ENCODE measurements at regions not wholly inside any gene's neighbourhood (a gene's known extent, or its start where the extent isn't known, plus 50 kb on each side); places are given as distances from the start of the nearest gene placed in this dataset.

- Histone ChIP-seq H3K27me3 (ENCODE audit: control insufficient read depth in 3 of 3, insufficient read depth in 3 of 3, low read depth in 1 of 3, low read length in 3 of 3) (no peaks in the 10 kb centered on the region), H3K18ac (ENCODE audit: low read length) (no peak overlapping the region), H4K91ac (ENCODE audit: low read depth, low read length, poor library complexity) (no peak overlapping the region), H3K9ac (ENCODE audit: low read depth, low read length, poor library complexity) (no peak overlapping the region), H3K36me3 (replicated peaks in 1 of 2; ENCODE audit: control insufficient read depth in 2 of 2, insufficient read depth in 2 of 2, low read length in 2 of 2) (no peaks in the 10 kb centered on the region), H3K4me1 (ENCODE audit: control insufficient read depth in 2 of 2, insufficient read depth in 1 of 2, low read depth in 1 of 2, low read length in 2 of 2) (peaks cover 8 to 11% of the 10 kb centered on the region in 2 donors), H2AK5ac (ENCODE audit: low read depth, low read length) (no peak overlapping the region), H2BK12ac (ENCODE audit: low read length) (no peak overlapping the region), H2BK15ac (ENCODE audit: low read length) (no peak overlapping the region), H3K27ac (replicated peaks; ENCODE audit: low read length) (no peak overlapping the region), H3K4ac (ENCODE audit: low read length) (no peak overlapping the region), H3K79me1 (ENCODE audit: low read depth, low read length) (no peaks in the 10 kb centered on the region), H4K8ac (ENCODE audit: low read depth, low read length) (no peak overlapping the region), H3K9me3 (replicated peaks in 1 of 2; ENCODE audit: control insufficient read depth in 2 of 2, insufficient read depth in 1 of 2, low read depth in 1 of 2, low read length in 2 of 2) (no peaks in the 10 kb centered on the region), H3K14ac (ENCODE audit: low read length) (no peak overlapping the region), H2AFZ (ENCODE audit: low read length) (no peak overlapping the region), H2BK5ac (ENCODE audit: low read length) (no peak overlapping the region), H3K4me2 (ENCODE audit: insufficient read depth, low read length, poor library complexity, severe bottlenecking) (no peak overlapping the region), H2BK120ac (ENCODE audit: low read depth, low read length) (no peak overlapping the region), H3K23ac (ENCODE audit: low read depth, low read length, poor library complexity) (no peak overlapping the region), H3K4me3 (ENCODE audit: low read length in 2 of 2) (no peak overlapping the region)
- no CpG with 5 or more reads among the region's 2 CpGs for WGBS, 2 donors (ENCODE audit: extremely low coverage in 2 of 2, insufficient read length in 2 of 2, insufficient replicate concordance in 1 of 2)
- no peak for DNase-seq (ENCODE audit: low spot score)
Observed at GRCh38 chr6:15081447-15081846, 164.4 kb upstream of the JARID2 start.

GRCh38 chr6:15082708-15083107 is 163.2 kb upstream of the JARID2 start:
- DNase-seq (ENCODE audit: low spot score) = no peak
- no peaks in the 10 kb centered on the region for H3K79me1 ChIP-seq (ENCODE audit: low read depth, low read length)
- no peaks in the 10 kb centered on the region for H3K36me3 ChIP-seq (replicated peaks in 1 of 2; ENCODE audit: control insufficient read depth in 2 of 2, insufficient read depth in 2 of 2, low read length in 2 of 2)
- no peak overlapping the region for H3K23ac ChIP-seq (ENCODE audit: low read depth, low read length, poor library complexity)
- WGBS, 2 donors (ENCODE audit: extremely low coverage in 2 of 2, insufficient read length in 2 of 2, insufficient replicate concordance in 1 of 2) = no CpG with 5 or more reads among the region's 8 CpGs
- no peak overlapping the region for H3K14ac ChIP-seq (ENCODE audit: low read length)
- H3K4me2 ChIP-seq (ENCODE audit: insufficient read depth, low read length, poor library complexity, severe bottlenecking) = no peak overlapping the region
- no peak overlapping the region for H2BK5ac ChIP-seq (ENCODE audit: low read length)
- no peak overlapping the region for H3K27ac ChIP-seq (replicated peaks; ENCODE audit: low read length)
- H3K4me3 ChIP-seq (ENCODE audit: low read length in 2 of 2) = no peak overlapping the region
- no peak overlapping the region for H2AFZ ChIP-seq (ENCODE audit: low read length)
- H3K4ac ChIP-seq (ENCODE audit: low read length) = no peak overlapping the region
- H3K9me3 ChIP-seq (replicated peaks in 1 of 2; ENCODE audit: control insufficient read depth in 2 of 2, insufficient read depth in 1 of 2, low read depth in 1 of 2, low read length in 2 of 2) = no peaks in the 10 kb centered on the region
- H3K27me3 ChIP-seq (ENCODE audit: control insufficient read depth in 3 of 3, insufficient read depth in 3 of 3, low read depth in 1 of 3, low read length in 3 of 3) = no peaks in the 10 kb centered on the region
- no peak overlapping the region for H4K91ac ChIP-seq (ENCODE audit: low read depth, low read length, poor library complexity)
- no peak overlapping the region for H2BK12ac ChIP-seq (ENCODE audit: low read length)
- H2BK120ac ChIP-seq (ENCODE audit: low read depth, low read length) = no peak overlapping the region
- no peak overlapping the region for H2BK15ac ChIP-seq (ENCODE audit: low read length)
- H4K8ac ChIP-seq (ENCODE audit: low read depth, low read length) = no peak overlapping the region
- no peak overlapping the region for H2AK5ac ChIP-seq (ENCODE audit: low read depth, low read length)
- peaks cover 7% of the 10 kb centered on the region in 2 donors for H3K4me1 ChIP-seq (ENCODE audit: control insufficient read depth in 2 of 2, insufficient read depth in 1 of 2, low read depth in 1 of 2, low read length in 2 of 2)
- H3K9ac ChIP-seq (ENCODE audit: low read depth, low read length, poor library complexity) = no peak overlapping the region
- H3K18ac ChIP-seq (ENCODE audit: low read length) = no peak overlapping the region

- Histone ChIP-seq H3K27ac (replicated peaks; ENCODE audit: low read length) (no peak overlapping the region), H2AFZ (ENCODE audit: low read length) (no peak overlapping the region), H3K9ac (ENCODE audit: low read depth, low read length, poor library complexity) (no peak overlapping the region), H3K4me3 (ENCODE audit: low read length in 2 of 2) (no peak overlapping the region), H3K4ac (ENCODE audit: low read length) (no peak overlapping the region), H4K8ac (ENCODE audit: low read depth, low read length) (no peak overlapping the region), H3K79me1 (ENCODE audit: low read depth, low read length) (no peaks in the 10 kb centered on the region), H3K4me1 (ENCODE audit: control insufficient read depth in 2 of 2, insufficient read depth in 1 of 2, low read depth in 1 of 2, low read length in 2 of 2) (peaks cover 0 to 7% of the 10 kb centered on the region in 2 donors), H3K18ac (ENCODE audit: low read length) (no peak overlapping the region), H4K91ac (ENCODE audit: low read depth, low read length, poor library complexity) (no peak overlapping the region), H3K23ac (ENCODE audit: low read depth, low read length, poor library complexity) (no peak overlapping the region), H2BK120ac (ENCODE audit: low read depth, low read length) (no peak overlapping the region), H2AK5ac (ENCODE audit: low read depth, low read length) (no peak overlapping the region), H2BK12ac (ENCODE audit: low read length) (no peak overlapping the region), H3K14ac (ENCODE audit: low read length) (no peak overlapping the region), H2BK15ac (ENCODE audit: low read length) (no peak overlapping the region), H3K4me2 (ENCODE audit: insufficient read depth, low read length, poor library complexity, severe bottlenecking) (no peak overlapping the region), H3K27me3 (ENCODE audit: control insufficient read depth in 3 of 3, insufficient read depth in 3 of 3, low read depth in 1 of 3, low read length in 3 of 3) (peaks cover 0 to 10% (median 0%) of the 10 kb centered on the region in 3 experiments), H3K9me3 (replicated peaks in 1 of 2; ENCODE audit: control insufficient read depth in 2 of 2, insufficient read depth in 1 of 2, low read depth in 1 of 2, low read length in 2 of 2) (no peaks in the 10 kb centered on the region), H2BK5ac (ENCODE audit: low read length) (no peak overlapping the region), H3K36me3 (replicated peaks in 1 of 2; ENCODE audit: control insufficient read depth in 2 of 2, insufficient read depth in 2 of 2, low read length in 2 of 2) (no peaks in the 10 kb centered on the region)
- no CpG with 5 or more reads among the region's 12 CpGs for WGBS, 2 donors (ENCODE audit: extremely low coverage in 2 of 2, insufficient read length in 2 of 2, insufficient replicate concordance in 1 of 2)
- no peak for DNase-seq (ENCODE audit: low spot score)
Observed at GRCh38 chr6:15086348-15087158, 159.3 kb upstream of the JARID2 start.

GRCh38 chr6:15087186-15087589 is 158.7 kb upstream of the JARID2 start:
- WGBS, 2 donors (ENCODE audit: extremely low coverage in 2 of 2, insufficient read length in 2 of 2, insufficient replicate concordance in 1 of 2) = no CpG with 5 or more reads among the region's 5 CpGs
- H2AK5ac ChIP-seq (ENCODE audit: low read depth, low read length) = no peak overlapping the region
- H3K4me2 ChIP-seq (ENCODE audit: insufficient read depth, low read length, poor library complexity, severe bottlenecking) = no peak overlapping the region
- H4K8ac ChIP-seq (ENCODE audit: low read depth, low read length) = no peak overlapping the region
- H3K23ac ChIP-seq (ENCODE audit: low read depth, low read length, poor library complexity) = no peak overlapping the region
- no peak overlapping the region for H3K18ac ChIP-seq (ENCODE audit: low read length)
- no peak overlapping the region for H4K91ac ChIP-seq (ENCODE audit: low read depth, low read length, poor library complexity)
- no peak overlapping the region for H2BK12ac ChIP-seq (ENCODE audit: low read length)
- peaks cover 0 to 7% of the 10 kb centered on the region in 2 donors for H3K4me1 ChIP-seq (ENCODE audit: control insufficient read depth in 2 of 2, insufficient read depth in 1 of 2, low read depth in 1 of 2, low read length in 2 of 2)
- no peaks in the 10 kb centered on the region for H3K79me1 ChIP-seq (ENCODE audit: low read depth, low read length)
- H2BK5ac ChIP-seq (ENCODE audit: low read length) = no peak overlapping the region
- no peak overlapping the region for H2BK15ac ChIP-seq (ENCODE audit: low read length)
- peaks cover 0 to 10% (median 0%) of the 10 kb centered on the region in 3 experiments for H3K27me3 ChIP-seq (ENCODE audit: control insufficient read depth in 3 of 3, insufficient read depth in 3 of 3, low read depth in 1 of 3, low read length in 3 of 3)
- H3K9me3 ChIP-seq (replicated peaks in 1 of 2; ENCODE audit: control insufficient read depth in 2 of 2, insufficient read depth in 1 of 2, low read depth in 1 of 2, low read length in 2 of 2) = no peaks in the 10 kb centered on the region
- no peak overlapping the region for H2BK120ac ChIP-seq (ENCODE audit: low read depth, low read length)
- H2AFZ ChIP-seq (ENCODE audit: low read length) = no peak overlapping the region
- no peak overlapping the region for H3K9ac ChIP-seq (ENCODE audit: low read depth, low read length, poor library complexity)
- H3K27ac ChIP-seq (replicated peaks; ENCODE audit: low read length) = no peak overlapping the region
- H3K4me3 ChIP-seq (ENCODE audit: low read length in 2 of 2) = no peak overlapping the region
- H3K36me3 ChIP-seq (replicated peaks in 1 of 2; ENCODE audit: control insufficient read depth in 2 of 2, insufficient read depth in 2 of 2, low read length in 2 of 2) = no peaks in the 10 kb centered on the region
- DNase-seq (ENCODE audit: low spot score) = no peak
- H3K14ac ChIP-seq (ENCODE audit: low read length) = no peak overlapping the region
- no peak overlapping the region for H3K4ac ChIP-seq (ENCODE audit: low read length)
